IMR-90 (cell line): ENCODE measurements at regions not wholly inside any gene's neighbourhood (a gene's known extent, or its start where the extent isn't known, plus 50 kb on each side); places are given as distances from the start of the nearest gene placed in this dataset.

ENCODE experiments used
- ATAC-seq: fragments of 200-7000 bp; cut with Tn5 transposase; 2 replicates; pipeline ENCODE4 v1.9.1; 2020; ENCODE audit warnings: low read depth, mild to moderate bottlenecking, moderate library complexity
- BruUV-seq: library from RNA; stranded (reverse); fragments of 400-500 nt; replicated peaks from 2 replicates; lab custom pipeline; 2021; lab: Mats Ljungman, UMichigan
- CTCF ChIA-PET: fragments of 300-600 bp; formaldehyde crosslinking; extraction: SDS; loops from one replicate; lab custom pipeline; 2021; ENCODE audit warnings: antibody characterized with exemption; lab: Yijun Ruan, JAX
- POLR2A ChIA-PET: fragments of 300-600 bp; sonication (Branson Sonifier 250); formaldehyde crosslinking; loops from one replicate; lab custom pipeline; 2022; ENCODE audit warnings: antibody characterized with exemption; ENCODE audit not compliant: unreplicated experiment; lab: Charles Lee
- DNase-seq: peaks from one replicate; pipeline ENCODE4 v3.0.0; 2013
- H2AFZ ChIP-seq: replicated peaks from 2 replicates; pipeline ENCODE3; 2013; ENCODE audit warnings: low read length, mild to moderate bottlenecking; ENCODE audit not compliant: poor library complexity
- H2AK5ac ChIP-seq: 2 replicates; pipeline ENCODE4 v1.6.1; 2013; ENCODE audit warnings: low read depth, low read length, inconsistent platforms
- H2AK9ac ChIP-seq: replicated peaks from 2 replicates; pipeline ENCODE3; 2013; ENCODE audit warnings: mild to moderate bottlenecking, low read depth, low read length, moderate library complexity; ENCODE audit not compliant: poor library complexity
- H2BK120ac ChIP-seq: 2 replicates; pipeline ENCODE4 v1.6.1; 2013; ENCODE audit warnings: low read depth, low read length, inconsistent platforms
- H2BK15ac ChIP-seq: 3 replicates; pipeline ENCODE4 v1.6.1; 2013; ENCODE audit warnings: low read depth, low read length, inconsistent platforms
- H2BK20ac ChIP-seq: 2 replicates; pipeline ENCODE4 v1.6.1; 2013; ENCODE audit warnings: low read depth, mild to moderate bottlenecking, inconsistent platforms, low read length, moderate library complexity
- H2BK5ac ChIP-seq: 2 replicates; pipeline ENCODE4 v1.6.1; 2013; ENCODE audit warnings: mild to moderate bottlenecking, low read depth, low read length, inconsistent platforms; ENCODE audit not compliant: poor library complexity, severe bottlenecking
- H3K14ac ChIP-seq: replicated peaks from 2 replicates; pipeline ENCODE4 v1.6.1; 2013; ENCODE audit warnings: low read depth, low read length, inconsistent platforms
- H3K18ac ChIP-seq: 2 replicates; pipeline ENCODE4 v1.6.1; 2013; ENCODE audit warnings: low read depth, low read length, control low read depth
- H3K23ac ChIP-seq: 2 replicates; pipeline ENCODE4 v1.6.1; 2013; ENCODE audit warnings: low read depth, low read length, inconsistent platforms
- H3K27ac ChIP-seq: 2 replicates; pipeline ENCODE4 v1.5.1; 2013; ENCODE audit warnings: mild to moderate bottlenecking, control low read depth, low read length; ENCODE audit not compliant: insufficient read depth
- H3K27me3 ChIP-seq: 2 replicates; pipeline ENCODE4 v1.6.1; 2013; ENCODE audit warnings: low read length; ENCODE audit not compliant: control insufficient read depth, insufficient read depth
- H3K36me3 ChIP-seq: 2 replicates; pipeline ENCODE4 v1.6.1; 2013; ENCODE audit warnings: low read length, mixed read lengths; ENCODE audit not compliant: control insufficient read depth, insufficient read depth
- H3K4ac ChIP-seq: 2 replicates; pipeline ENCODE4 v1.6.1; 2013; ENCODE audit warnings: low read depth, low read length, inconsistent platforms
- H3K4me1 ChIP-seq: 2 replicates; pipeline ENCODE4 v1.6.1; 2013; ENCODE audit warnings: low read length, mixed read lengths; ENCODE audit not compliant: control insufficient read depth, insufficient read depth
- H3K4me2 ChIP-seq: 2 replicates; pipeline ENCODE4 v1.6.1; 2013; ENCODE audit warnings: low read depth, mild to moderate bottlenecking, control low read depth, low read length, moderate library complexity
- H3K4me3 ChIP-seq: 2 replicates; pipeline ENCODE4 v1.5.1; 2013; ENCODE audit warnings: low read depth, mild to moderate bottlenecking, control low read depth, low read length, moderate library complexity; ENCODE audit not compliant: insufficient read depth
- H3K56ac ChIP-seq: 2 replicates; pipeline ENCODE4 v1.6.1; 2013; ENCODE audit warnings: low read length, inconsistent platforms; ENCODE audit not compliant: insufficient read depth; ENCODE audit errors: extremely low read depth
- H3K79me1 ChIP-seq, 2 experiments: 2 replicates each; pipeline ENCODE4 v1.6.1; 2013; ENCODE audit warnings: low read length in 2 of 2, inconsistent platforms in 1 of 2, low read depth in 1 of 2
- H3K9ac ChIP-seq: 2 replicates; pipeline ENCODE4 v1.6.1; 2013; ENCODE audit warnings: low read depth, low read length, control low read depth
- H3K9me1 ChIP-seq: 2 replicates; pipeline ENCODE4 v1.6.1; 2013; ENCODE audit warnings: low read length, inconsistent platforms; ENCODE audit not compliant: insufficient read depth
- H3K9me3 ChIP-seq: 2 replicates; pipeline ENCODE4 v1.6.1; 2013; ENCODE audit warnings: low read length; ENCODE audit not compliant: control insufficient read depth, insufficient read depth
- H4K20me1 ChIP-seq: 2 replicates; pipeline ENCODE4 v1.6.1; 2013; ENCODE audit warnings: low read length, inconsistent platforms; ENCODE audit not compliant: insufficient read depth
- H4K5ac ChIP-seq: 2 replicates; pipeline ENCODE4 v1.6.1; 2013; ENCODE audit warnings: mild to moderate bottlenecking, low read depth, low read length, control low read depth
- H4K8ac ChIP-seq, 2 experiments: 2 replicates each; pipeline ENCODE4 v1.6.1; 2013; ENCODE audit warnings: low read depth in 2 of 2, low read length in 2 of 2, control low read depth in 1 of 2, inconsistent platforms in 1 of 2
- H4K91ac ChIP-seq: 2 replicates; pipeline ENCODE4 v1.6.1; 2013; ENCODE audit warnings: low read depth, low read length, inconsistent platforms; ENCODE audit not compliant: insufficient read depth
- BHLHE40 ChIP-seq: fragments of 150-350 bp; IDR thresholded peaks from 2 replicates; pipeline ENCODE4 v1.6.1; 2016; ENCODE audit warnings: mild to moderate bottlenecking, low read depth, low read length
- CEBPB ChIP-seq: IDR thresholded peaks from 2 replicates; pipeline ENCODE4 v1.6.1; 2012; ENCODE audit warnings: low read depth, low read length, improper control_type of control experiment
- CHD1 ChIP-seq: IDR thresholded peaks from 2 replicates; pipeline ENCODE4 v1.6.1; 2012; ENCODE audit warnings: low read depth, low read length, improper control_type of control experiment
- FOS ChIP-seq: fragments of 150-350 bp; IDR thresholded peaks from 2 replicates; pipeline ENCODE4 v1.6.1; 2016; ENCODE audit warnings: low read depth, low read length
- MAFK ChIP-seq: IDR thresholded peaks from 2 replicates; pipeline ENCODE4 v1.6.1; 2012; ENCODE audit warnings: low read depth, low read length, improper control_type of control experiment
- MAZ ChIP-seq: IDR thresholded peaks from 2 replicates; pipeline ENCODE4 v1.6.1; 2012; ENCODE audit warnings: low read depth, mild to moderate bottlenecking, low read length, improper control_type of control experiment, moderate library complexity, borderline replicate concordance
- NFE2L2 ChIP-seq: fragments of 150-350 bp; IDR thresholded peaks from 2 replicates; pipeline ENCODE4 v1.6.1; 2016; ENCODE audit warnings: low read depth, mild to moderate bottlenecking, low read length
- POLR2A ChIP-seq: IDR thresholded peaks from 2 replicates; pipeline ENCODE4 v1.6.1; 2012; ENCODE audit warnings: mild to moderate bottlenecking, low read depth, low read length
- RAD21 ChIP-seq: IDR thresholded peaks from 2 replicates; pipeline ENCODE4 v1.6.1; 2012; ENCODE audit warnings: low read length, improper control_type of control experiment
- RCOR1 ChIP-seq: IDR thresholded peaks from 2 replicates; pipeline ENCODE4 v1.6.1; 2012; ENCODE audit warnings: mild to moderate bottlenecking, low read length, improper control_type of control experiment; ENCODE audit not compliant: insufficient replicate concordance
- RFX5 ChIP-seq: IDR thresholded peaks from 2 replicates; pipeline ENCODE4 v1.8.0; 2012; ENCODE audit warnings: low read depth, mild to moderate bottlenecking, low read length, moderate library complexity
- SMC3 ChIP-seq: fragments of 150-350 bp; IDR thresholded peaks from 2 replicates; pipeline ENCODE4 v1.6.1; 2016; ENCODE audit warnings: low read depth, mild to moderate bottlenecking, antibody characterized with exemption, low read length, moderate library complexity
- WGBS, 2 experiments: methylation state at CpG; one replicate each; pipeline versions ENCODE4 v1.1.5 to v1.1.7; 2013; ENCODE audit warnings: missing lambda C conversion rate in 2 of 2; ENCODE audit not compliant: insufficient read length in 1 of 2; ENCODE audit errors: extremely low coverage in 2 of 2; 5-methylcytosine and 5-hydroxymethylcytosine counted together
- dilution Hi-C: fragments of 300-500 bp; cut with HindIII; formaldehyde crosslinking; loops from one replicate; pipeline ENCODE4 v1.14.3; 2018; ENCODE audit warnings: low sequenced_read_pairs; ENCODE audit not compliant: unreplicated experiment
- in situ Hi-C: fragments of 300-500 bp; cut with MboI; formaldehyde crosslinking; loops from 3 replicates; pipeline ENCODE4 v1.14.3; 2019; ENCODE audit warnings: low sequenced_read_pairs, inconsistent platforms, mixed read lengths
- intact Hi-C: fragments of 100-400 bp; cut with micrococcal nuclease; formaldehyde crosslinking; loops from 2 replicates; pipeline ENCODE4 v1.10.0; 2022
- TF ChIP-seq, protein P1 (sequence below): conservative IDR thresholded peaks from 2 replicates; pipeline ENCODE4 v1.5.1; 2012; ENCODE audit warnings: mild to moderate bottlenecking, low read depth, low read length, improper control_type of control experiment
- TF ChIP-seq, protein P2 (sequence below): fragments of 150-350 bp; IDR thresholded peaks from 2 replicates; pipeline ENCODE4 v1.6.1; 2017; ENCODE audit warnings: mild to moderate bottlenecking, antibody characterized with exemption, low read length, low read depth
- TF ChIP-seq, protein P3 (sequence below): fragments of 150-350 bp; IDR thresholded peaks from 2 replicates; pipeline ENCODE4 v1.6.1; 2016; ENCODE audit warnings: low read depth, mild to moderate bottlenecking, low read length, moderate library complexity, borderline replicate concordance

DNA sequence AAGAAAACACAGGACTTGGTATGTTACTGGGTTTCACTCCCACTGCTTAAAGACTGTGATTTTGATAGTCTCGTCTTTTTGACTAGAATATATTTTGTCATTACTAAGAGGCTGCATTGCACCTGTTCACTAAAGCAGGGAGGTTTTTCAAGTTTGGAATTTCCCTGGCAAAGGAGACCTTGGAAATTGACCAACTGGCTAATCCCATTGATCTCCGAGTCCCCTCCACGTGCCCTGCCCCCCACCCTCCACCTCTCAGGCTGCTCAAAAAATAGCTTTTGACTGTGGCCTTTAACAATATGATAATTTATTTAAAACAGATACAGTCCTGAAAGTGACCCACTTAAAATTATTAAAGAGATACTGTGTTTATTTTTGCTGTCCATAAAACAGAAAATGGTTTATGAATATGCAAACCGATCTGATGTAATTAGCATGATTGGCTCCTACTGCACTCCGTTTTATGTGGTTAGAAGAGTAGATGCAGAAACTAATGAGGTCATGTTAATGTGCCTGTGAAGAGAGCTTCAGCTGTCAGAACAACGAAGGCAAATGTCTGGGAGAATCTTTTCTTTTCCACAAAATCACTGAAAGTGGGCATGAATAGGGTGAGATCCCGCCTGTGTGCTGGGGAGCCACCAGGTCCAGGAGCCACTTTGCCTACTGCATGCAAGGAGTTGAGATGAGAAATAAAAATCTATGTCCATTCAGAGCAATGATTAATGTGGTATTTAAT is 361.5 kb downstream of the RRAGC start:
- Histone ChIP-seq H3K9ac (no peak overlapping the region), H2BK20ac (no peak overlapping the region), H3K4me2 (no peak overlapping the region), H2BK15ac (no peak overlapping the region), H3K27me3 (no peaks in the 10 kb centered on the region), H4K20me1 (no peaks in the 10 kb centered on the region), H3K23ac (no peak overlapping the region), H3K56ac (no peak overlapping the region), H3K14ac (no peak overlapping the region), H3K9me1 (no peaks in the 10 kb centered on the region), H4K8ac (no peak overlapping the region), H3K27ac (no peak overlapping the region), H4K91ac (no peak overlapping the region), H3K79me1 (no peaks in the 10 kb centered on the region), H2BK5ac (no peak overlapping the region), H3K4me3 (no peak overlapping the region), H3K4ac (no peak overlapping the region), H2AFZ (no peak overlapping the region), H4K5ac (no peak overlapping the region), H2AK9ac (no peak overlapping the region), H2AK5ac (no peak overlapping the region), H3K9me3 (no peaks in the 10 kb centered on the region), H3K4me1 (no peaks in the 10 kb centered on the region), H3K36me3 (no peaks in the 10 kb centered on the region), H2BK120ac (no peak overlapping the region), H3K18ac (no peak overlapping the region)
- no peak for TF ChIP-seq MAFK
- TF ChIP-seq, protein P1, sequence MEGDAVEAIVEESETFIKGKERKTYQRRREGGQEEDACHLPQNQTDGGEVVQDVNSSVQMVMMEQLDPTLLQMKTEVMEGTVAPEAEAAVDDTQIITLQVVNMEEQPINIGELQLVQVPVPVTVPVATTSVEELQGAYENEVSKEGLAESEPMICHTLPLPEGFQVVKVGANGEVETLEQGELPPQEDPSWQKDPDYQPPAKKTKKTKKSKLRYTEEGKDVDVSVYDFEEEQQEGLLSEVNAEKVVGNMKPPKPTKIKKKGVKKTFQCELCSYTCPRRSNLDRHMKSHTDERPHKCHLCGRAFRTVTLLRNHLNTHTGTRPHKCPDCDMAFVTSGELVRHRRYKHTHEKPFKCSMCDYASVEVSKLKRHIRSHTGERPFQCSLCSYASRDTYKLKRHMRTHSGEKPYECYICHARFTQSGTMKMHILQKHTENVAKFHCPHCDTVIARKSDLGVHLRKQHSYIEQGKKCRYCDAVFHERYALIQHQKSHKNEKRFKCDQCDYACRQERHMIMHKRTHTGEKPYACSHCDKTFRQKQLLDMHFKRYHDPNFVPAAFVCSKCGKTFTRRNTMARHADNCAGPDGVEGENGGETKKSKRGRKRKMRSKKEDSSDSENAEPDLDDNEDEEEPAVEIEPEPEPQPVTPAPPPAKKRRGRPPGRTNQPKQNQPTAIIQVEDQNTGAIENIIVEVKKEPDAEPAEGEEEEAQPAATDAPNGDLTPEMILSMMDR = no peak
- TF ChIP-seq BHLHE40 = no peak
- no peak for TF ChIP-seq MAZ
- TF ChIP-seq CHD1 = no peak
- no peak for TF ChIP-seq RCOR1
- TF ChIP-seq CEBPB = no peak
- TF ChIP-seq NFE2L2 = no peak
- TF ChIP-seq, protein P2, sequence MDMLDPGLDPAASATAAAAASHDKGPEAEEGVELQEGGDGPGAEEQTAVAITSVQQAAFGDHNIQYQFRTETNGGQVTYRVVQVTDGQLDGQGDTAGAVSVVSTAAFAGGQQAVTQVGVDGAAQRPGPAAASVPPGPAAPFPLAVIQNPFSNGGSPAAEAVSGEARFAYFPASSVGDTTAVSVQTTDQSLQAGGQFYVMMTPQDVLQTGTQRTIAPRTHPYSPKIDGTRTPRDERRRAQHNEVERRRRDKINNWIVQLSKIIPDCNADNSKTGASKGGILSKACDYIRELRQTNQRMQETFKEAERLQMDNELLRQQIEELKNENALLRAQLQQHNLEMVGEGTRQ = no peak
- no peak for TF ChIP-seq RFX5
- no peak for TF ChIP-seq SMC3
- TF ChIP-seq RAD21 = no peak
- no peak for TF ChIP-seq POLR2A
- no peak for TF ChIP-seq FOS
- TF ChIP-seq, protein P3, sequence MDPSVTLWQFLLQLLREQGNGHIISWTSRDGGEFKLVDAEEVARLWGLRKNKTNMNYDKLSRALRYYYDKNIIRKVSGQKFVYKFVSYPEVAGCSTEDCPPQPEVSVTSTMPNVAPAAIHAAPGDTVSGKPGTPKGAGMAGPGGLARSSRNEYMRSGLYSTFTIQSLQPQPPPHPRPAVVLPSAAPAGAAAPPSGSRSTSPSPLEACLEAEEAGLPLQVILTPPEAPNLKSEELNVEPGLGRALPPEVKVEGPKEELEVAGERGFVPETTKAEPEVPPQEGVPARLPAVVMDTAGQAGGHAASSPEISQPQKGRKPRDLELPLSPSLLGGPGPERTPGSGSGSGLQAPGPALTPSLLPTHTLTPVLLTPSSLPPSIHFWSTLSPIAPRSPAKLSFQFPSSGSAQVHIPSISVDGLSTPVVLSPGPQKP = no peak
- intact Hi-C loops = no loop called here
- dilution Hi-C loops = no loop called here
- 25% methylated on average over 2 of the region's 7 CpGs; no CpG with 5 or more reads in 1 of the 2 experiments for WGBS, 2 experiments
- ATAC-seq (no peak), DNase-seq (no peak)
- CTCF ChIA-PET = no interaction called here
- in situ Hi-C loops = no loop called here
- BruUV-seq = no TSS peak
- POLR2A ChIA-PET = no interaction called here
